ENCODE measurements at regions not wholly inside any gene's neighbourhood (a gene's known extent, or its start where the extent isn't known, plus 50 kb on each side); places are given as distances from the start of the nearest gene placed in this dataset.

DNA sequence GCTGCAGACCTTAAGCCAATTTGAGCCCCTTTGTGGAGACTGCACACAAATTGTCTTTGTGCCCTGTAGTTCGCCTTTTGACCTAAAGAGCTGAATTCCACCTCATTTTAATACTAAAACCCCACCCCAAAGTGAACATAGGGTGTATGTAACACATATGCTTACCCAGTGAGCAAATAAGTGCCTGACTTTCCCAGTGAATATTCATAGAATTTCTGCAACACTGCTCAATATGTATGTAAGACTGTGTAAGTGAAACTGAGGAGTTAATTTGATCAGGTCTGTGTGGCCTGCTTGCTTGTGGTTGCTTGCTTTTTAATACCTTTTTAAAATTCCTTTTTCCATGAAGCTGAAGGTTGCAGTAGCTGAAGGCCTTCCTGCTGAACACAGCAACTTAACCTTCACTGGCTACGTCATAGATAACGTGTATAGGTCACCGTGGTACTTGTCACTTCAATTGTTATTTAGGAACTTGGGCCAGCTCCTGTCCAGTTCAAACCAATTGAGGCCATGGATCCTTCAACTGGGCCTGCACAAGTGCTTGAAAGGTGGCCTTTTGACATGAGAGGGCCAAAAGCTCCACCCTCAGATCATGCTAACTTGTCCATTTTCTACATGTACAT lies 131.7 kb upstream of the BTBD3 start:
- RAD21 ChIA-PET (ENCODE audit: unreplicated experiment) = no interaction called here
- FAIRE-seq (no peak), DNase-seq (ENCODE audit: low read depth, low spot score) (no peak), ATAC-seq (no peak)
- BruUV-seq (replicated peaks) = no TSS peak
- H3K27me3 ChIP-seq (replicated peaks in 1 of 2; ENCODE audit: control insufficient read depth in 2 of 2, insufficient read depth in 2 of 2, low read length in 1 of 2) = no peaks in the 10 kb centered on the region
- H3K9me3 ChIP-seq (replicated peaks; ENCODE audit: control insufficient read depth, insufficient read depth, low read length) = no peaks in the 10 kb centered on the region
- no peak for TF ChIP-seq POLR2A (IDR thresholded peaks at IDR 0.05; ENCODE audit: low read depth, low read length)
- TF ChIP-seq BMI1 (IDR thresholded peaks at IDR 0.05; ENCODE audit: borderline replicate concordance) = no peak
- no peak for TF ChIP-seq ETV6 (conservative IDR thresholded peaks at IDR 0.05 in 1 of 2, IDR thresholded peaks at IDR 0.05 in 1 of 2; ENCODE audit: borderline replicate concordance in 1 of 2, low read depth in 1 of 2)
- no peak for TF ChIP-seq NFXL1 (IDR thresholded peaks at IDR 0.05; ENCODE audit: borderline replicate concordance)
- TF ChIP-seq BACH1 (IDR thresholded peaks at IDR 0.05; ENCODE audit: borderline replicate concordance) = no peak
- TF ChIP-seq E2F4 (IDR thresholded peaks at IDR 0.05; ENCODE audit: low read depth, low read length) = no peak
- TF ChIP-seq, protein P1, sequence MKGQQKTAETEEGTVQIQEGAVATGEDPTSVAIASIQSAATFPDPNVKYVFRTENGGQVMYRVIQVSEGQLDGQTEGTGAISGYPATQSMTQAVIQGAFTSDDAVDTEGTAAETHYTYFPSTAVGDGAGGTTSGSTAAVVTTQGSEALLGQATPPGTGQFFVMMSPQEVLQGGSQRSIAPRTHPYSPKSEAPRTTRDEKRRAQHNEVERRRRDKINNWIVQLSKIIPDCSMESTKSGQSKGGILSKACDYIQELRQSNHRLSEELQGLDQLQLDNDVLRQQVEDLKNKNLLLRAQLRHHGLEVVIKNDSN (IDR thresholded peaks at IDR 0.05; ENCODE audit: borderline replicate concordance, extremely low read length, insufficient read depth, low read depth, low read length) = no peak
- no peak for TF ChIP-seq ZZZ3 (IDR thresholded peaks at IDR 0.05; ENCODE audit: control insufficient read depth, insufficient read length, low read depth)
- TF ChIP-seq GABPA (IDR thresholded peaks at IDR 0.05; ENCODE audit: low read depth) = no peak
- no peak for TF ChIP-seq DPF2 (IDR thresholded peaks at IDR 0.05)
- no peak for TF ChIP-seq HDAC2 (IDR thresholded peaks at IDR 0.05)
- TF ChIP-seq ASH2L (IDR thresholded peaks at IDR 0.05; ENCODE audit: borderline replicate concordance, low read depth) = no peak
- TF ChIP-seq MEF2A (IDR thresholded peaks at IDR 0.05; ENCODE audit: insufficient read depth, low read depth, low read length) = no peak
- SMC1A ChIA-PET (ENCODE audit: uncharacterized antibody, unreplicated experiment) = interaction anchor here (0.6 kb wide), 1 partner anchor 451 kb away, joined by 3 read pairs; no protein-coding TSS in a partner anchor
- in situ Hi-C loops (cut with MboI) (no loop called here), intact Hi-C loops (cut with micrococcal nuclease; ENCODE audit: unreplicated experiment) (no loop called here)
- no peaks in the 10 kb centered on the region for H3K36me3 ChIP-seq (ENCODE audit: control insufficient read depth in 2 of 2, insufficient read depth in 2 of 2, low read length in 1 of 2)
- no peak overlapping the region for H3K4me3 ChIP-seq
- no peak overlapping the region for H3K4me2 ChIP-seq (ENCODE audit: control insufficient read depth, insufficient read depth)
- no peak overlapping the region for H3K9ac ChIP-seq (ENCODE audit: control insufficient read depth, insufficient read depth, low read length)
- H4K20me1 ChIP-seq (ENCODE audit: control insufficient read depth, insufficient read depth) = no peaks in the 10 kb centered on the region
- POLR2A ChIA-PET = no interaction called here
- no peaks in the 10 kb centered on the region for H3K79me2 ChIP-seq (ENCODE audit: control insufficient read depth, insufficient read depth, low read length)
- H3K4me1 ChIP-seq (ENCODE audit: control insufficient read depth, insufficient read depth, low read length) = no peaks in the 10 kb centered on the region
- 0% methylated on average over 4 of the region's 4 CpGs for WGBS (ENCODE audit: insufficient coverage, insufficient replicate concordance, low lambda C conversion rate, missing lambda C conversion rate)
- CTCF ChIA-PET = no interaction called here
- H3K27ac ChIP-seq (ENCODE audit: control insufficient read depth, insufficient read depth) = no peak overlapping the region
- H2AFZ ChIP-seq (ENCODE audit: control insufficient read depth, low read depth, low read length) = no peak overlapping the region

Data from GM12878 (cell line).